ENCODE measurements at regions not wholly inside any gene's neighbourhood (a gene's known extent, or its start where the extent isn't known, plus 50 kb on each side); places are given as distances from the start of the nearest gene placed in this dataset.

DNA sequence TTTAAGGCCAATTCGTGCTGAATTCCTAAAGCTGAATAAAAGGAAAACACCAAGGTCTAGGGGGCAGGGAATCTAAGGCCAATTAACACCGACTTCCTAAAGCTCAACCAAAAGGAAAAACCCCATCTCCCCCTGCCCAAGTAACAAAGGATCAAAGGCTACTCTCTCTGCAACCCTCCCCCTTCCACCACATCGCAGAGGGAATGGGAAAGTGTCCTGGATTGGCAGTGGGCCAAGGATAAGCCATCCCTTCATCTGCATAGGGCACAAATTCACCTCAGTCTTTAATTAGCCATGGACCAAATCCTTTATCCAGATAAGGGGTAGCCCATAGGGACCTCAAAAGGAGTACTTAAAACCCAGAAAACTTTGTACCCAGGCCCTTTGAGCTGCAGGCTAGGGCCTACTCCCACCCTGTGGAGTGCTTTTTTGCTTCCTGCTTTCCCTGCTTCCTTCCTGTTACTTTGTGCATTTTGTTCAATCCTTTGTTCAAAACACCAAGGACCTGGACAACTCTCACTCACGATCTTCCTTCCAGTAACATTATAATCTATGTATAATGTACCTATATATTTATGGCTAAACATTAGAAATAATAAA is 2119.8 kb upstream of the CELF4 start:
- no peak for DNase-seq

DNA sequence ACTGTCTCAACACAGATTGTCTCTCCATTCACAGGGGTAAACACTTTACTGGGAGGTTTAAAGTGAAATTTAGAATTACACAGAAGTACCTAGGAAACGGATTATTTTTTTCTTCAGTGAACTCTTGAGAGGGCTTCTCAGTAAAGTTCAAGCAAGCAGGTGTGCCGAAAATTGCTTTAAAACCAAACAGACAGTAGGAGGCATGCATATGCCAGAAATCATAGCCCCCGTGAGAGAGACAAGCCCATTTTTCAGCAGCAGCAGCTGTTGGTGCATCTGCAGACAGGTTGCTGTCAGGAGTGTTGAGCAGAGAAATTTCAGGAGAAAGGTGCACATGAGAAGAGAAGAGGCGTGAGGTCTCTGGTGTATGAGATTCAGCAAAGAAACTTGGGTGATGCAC is 2115.5 kb upstream of the CELF4 start:
- no peak for DNase-seq

DNA sequence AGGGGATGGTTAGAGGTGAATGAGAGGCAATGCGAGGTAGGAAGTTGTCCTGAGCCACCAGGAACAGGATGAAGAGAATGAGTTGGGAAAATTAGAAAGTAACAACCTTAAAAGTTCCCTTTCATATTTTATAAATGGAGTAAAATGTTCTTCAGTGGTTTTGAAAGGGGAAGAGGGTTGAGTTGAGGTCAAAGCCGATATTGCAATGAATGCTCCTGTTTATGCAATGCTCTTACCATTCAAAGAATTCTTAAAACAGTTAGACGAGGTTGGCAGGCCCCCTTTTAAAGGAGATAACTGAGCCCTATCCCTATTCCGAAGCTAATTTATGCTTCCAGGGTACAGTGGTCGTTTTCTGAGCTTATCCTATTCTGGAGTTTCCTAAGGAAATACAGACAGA is 2110.3 kb upstream of the CELF4 start:
- DNase-seq, result no peak

DNA sequence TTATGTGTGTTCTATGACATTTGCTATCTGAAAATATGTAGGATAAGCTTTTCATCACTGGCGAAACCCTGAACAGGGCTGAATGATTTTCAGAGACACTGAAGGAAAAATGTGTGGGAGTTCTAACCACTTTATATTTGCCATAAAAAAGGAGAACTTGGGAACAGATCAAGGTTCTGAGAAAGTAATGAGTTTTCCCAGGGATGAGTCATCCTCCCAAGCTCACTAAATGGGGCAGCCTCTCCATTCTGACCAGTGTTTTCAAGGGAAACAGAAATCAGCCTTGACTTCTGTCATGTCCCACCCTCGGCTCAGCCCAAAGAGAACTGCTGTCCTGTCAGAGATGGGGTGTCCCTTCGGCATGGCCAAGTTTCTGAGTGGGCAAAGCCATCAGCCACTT is 2109.8 kb upstream of the CELF4 start:
- no peak for DNase-seq

DNA sequence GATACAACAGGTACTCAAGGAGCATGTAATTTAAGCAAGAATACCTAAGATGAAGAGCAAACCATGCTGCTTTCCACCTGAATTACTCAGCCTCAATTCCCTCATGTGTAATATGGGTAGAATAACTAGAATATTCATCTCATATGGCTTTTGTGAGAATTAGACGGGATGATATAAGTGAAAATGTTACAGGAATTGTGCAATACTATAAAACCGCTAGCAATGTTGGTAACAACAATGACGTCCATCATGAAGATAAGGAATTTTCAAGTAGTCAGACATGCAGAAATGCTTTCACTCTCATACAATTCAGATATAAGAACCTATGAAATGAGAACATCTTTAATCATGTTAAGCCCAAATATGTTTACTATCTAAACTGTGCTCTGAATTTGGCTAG is 2106.6 kb upstream of the CELF4 start:
- no peak for DNase-seq

DNA sequence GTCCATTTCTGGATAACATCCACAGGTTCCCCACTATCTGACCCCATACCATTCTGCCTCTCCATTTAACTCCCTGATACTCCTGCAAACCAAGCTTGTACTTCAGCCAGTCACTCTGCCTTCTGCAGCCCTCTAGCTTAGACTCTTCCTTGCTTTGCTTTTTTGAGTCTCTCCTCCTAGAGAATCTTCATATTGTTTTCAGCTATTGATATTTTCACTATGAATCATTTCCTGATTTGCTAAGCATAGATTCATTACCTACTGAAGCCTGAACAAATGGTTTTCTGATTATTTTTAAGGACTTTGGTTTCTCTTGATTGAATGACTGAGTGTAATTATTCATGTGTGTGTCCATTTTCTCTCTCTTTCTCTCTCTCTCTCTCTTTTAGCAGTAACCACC is 2102.3 kb upstream of the CELF4 start:
- DNase-seq, result no peak

DNA sequence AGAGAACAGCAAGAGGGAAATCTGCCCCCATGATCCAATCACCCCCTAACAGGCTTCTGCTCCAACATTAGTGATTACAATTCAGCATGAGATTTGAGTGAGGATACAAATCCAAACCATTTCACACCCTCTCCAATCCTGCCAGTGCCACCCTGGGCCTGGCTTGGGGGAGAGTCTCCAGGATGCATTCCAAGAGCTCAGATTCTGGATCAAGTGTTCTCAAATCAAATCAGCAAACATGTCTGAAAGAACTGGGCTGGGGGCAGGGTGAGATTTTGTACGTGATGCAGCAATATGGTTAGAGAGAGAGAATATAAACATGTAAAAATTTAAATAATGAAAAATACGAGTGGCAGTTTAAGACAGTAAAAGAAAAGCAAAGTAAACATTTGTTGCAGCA is 2100.9 kb upstream of the CELF4 start:
- DNase-seq, result no peak

DNA sequence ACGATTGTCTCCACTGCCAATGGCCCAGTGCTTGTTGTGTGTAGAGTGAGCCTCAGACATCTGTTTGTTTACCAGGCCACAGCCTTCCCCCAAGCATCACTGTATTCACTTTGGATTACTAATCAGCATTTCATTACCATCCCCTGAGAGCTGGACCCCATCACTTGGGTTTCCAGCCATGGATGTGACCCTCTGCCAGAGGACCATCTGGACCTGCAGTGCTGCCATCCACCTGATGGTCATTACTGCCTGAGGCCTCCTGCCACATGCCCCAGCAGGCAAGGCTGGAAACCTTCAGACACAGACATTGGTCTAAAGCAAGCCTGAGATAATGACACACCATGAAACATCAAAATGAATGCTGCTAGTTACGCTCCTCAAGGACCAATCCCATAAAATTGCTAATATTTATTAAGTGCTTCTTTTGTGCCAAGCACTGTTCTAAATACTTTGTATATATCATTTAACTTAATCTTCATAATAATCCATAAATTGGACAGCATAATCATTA is 2096.3 kb upstream of the CELF4 start:
- DNase-seq, result no peak

DNA sequence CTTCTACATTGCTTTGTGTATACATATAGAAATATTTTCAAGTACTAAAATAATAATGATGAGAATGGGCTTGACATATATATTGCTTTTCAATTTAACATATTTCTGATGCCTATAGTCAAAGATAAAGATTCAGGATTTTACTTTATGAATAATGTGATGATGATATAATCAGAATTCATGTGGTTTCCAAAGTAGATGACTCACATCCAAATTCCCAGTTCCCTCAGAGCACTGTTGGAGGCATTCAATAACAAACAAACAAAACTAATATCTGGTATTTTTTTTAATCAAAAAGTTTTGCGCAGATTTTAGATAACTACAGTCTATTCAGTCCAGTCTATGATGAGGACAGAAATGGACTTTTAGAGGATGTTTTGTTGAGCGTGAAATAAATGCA is 2094.5 kb upstream of the CELF4 start:
- no peak for DNase-seq

DNA sequence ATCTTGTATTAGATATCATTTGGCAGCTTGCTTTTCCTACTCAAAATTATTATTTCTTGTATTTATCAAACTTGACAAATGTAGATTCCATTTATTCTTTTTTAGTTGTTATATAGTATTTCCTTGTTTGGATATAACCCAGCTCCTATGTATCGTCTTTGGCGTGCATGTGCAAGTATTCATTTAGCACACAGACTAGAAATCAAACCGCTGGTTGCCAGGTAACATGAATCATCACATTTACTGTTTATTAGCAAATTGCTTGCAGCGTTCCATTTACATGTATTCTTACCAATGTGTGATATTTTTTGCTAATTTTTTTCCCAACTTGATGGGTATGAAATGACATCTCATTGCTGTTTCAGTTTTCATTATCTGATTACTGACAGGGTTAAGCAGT is 2089.7 kb upstream of the CELF4 start:
- DNase-seq, result no peak

DNA sequence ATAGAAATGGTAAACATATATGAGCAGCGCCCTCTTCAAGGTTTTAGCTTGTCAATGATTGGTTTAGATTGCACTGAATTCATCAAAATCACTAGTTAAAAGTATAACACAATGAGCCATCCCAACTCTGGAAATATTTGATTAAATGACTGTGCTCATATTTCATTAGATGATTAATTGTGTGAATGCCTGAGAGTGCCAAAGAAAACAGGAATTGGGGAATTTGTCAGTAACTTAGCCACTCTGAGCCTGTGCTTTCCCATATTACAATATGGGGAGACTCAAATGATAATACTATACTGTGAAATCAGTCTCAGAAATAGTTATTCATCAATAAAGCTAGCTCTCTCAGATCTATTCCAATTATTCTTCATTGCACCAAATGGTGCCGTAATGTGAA is 2087.6 kb upstream of the CELF4 start:
- no peak for DNase-seq

DNA sequence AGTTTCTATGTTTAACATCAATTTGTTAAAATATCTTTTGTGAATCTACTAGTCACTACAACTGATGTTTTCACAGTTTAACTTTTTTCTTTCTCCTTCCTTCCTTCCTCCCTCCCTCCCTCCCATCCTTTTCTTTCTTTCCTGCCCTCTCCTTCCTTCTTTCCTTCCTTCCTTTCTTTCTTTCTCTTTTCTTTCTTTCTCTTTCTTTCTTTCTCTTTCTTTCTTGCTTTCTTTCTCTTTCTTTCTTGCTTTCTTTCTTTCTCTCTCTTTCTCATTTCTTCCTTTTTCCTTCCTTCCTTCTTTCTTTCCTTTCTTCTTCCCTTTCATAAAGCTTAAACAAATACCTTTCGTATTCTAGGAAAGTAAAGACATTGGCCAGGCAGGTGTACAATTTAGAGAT is 2083.0 kb upstream of the CELF4 start:
- DNase-seq, result no peak

DNA sequence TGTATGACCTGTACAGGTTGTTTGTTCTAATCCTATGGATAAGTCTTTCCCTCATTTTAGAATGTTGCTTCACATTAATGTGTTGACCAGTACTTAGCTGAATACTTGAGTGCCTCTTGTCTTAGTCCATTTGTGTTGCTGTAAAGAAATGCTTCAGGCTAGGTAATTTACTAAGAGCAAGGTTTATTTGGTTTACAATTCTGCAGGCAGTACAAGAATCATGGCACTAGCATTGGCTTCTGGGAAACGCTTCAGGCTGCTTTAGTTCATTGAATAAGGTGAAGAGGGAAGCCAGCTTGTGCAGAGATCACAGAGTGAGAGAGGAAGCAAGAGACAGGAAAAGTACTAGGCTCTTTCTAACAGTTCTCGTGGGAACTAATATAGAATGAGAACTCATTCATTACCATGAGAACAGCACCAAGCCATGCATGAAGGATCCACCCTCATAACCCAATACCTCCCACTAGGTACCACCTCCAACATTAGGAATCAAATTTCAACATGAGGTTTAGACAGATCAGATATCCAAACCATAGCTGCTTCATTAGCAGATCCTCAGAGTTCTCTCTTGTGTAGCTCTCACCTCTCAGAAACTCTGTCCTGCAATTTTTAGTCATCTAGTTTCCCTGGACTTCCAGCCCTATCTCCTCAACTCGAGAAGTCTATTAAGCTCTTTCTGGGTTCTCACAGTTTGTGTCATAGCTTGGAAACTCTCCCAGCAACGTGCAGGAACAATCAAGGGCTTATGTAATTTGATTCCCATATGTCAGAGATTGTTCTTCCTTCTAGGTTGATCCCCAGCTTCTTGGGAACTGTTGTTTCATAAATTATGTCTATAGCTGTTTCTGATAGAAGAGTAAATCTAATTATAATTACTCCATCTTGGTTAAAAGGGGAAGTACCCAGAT is 2082.3 kb upstream of the CELF4 start:
- no peak for DNase-seq

DNA sequence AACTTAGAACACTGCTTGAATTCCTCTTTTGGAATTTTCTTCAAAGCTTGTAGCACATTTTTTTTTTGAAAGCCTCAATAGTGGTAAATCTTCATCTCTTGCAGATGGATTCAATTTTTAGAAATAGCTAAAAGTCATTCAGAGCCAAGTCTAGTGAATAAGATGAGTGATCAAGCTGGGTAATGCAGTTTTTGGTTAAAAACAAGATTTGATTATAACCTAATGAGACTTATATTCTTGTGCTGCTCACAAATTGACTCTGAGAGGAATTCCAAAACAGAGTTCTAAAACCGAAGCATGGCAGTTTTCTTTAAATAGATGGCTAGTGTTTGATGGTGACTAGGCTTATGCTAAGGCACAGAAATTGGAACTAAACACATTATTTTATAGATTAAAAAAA is 2072.6 kb upstream of the CELF4 start:
- no peak for DNase-seq

DNA sequence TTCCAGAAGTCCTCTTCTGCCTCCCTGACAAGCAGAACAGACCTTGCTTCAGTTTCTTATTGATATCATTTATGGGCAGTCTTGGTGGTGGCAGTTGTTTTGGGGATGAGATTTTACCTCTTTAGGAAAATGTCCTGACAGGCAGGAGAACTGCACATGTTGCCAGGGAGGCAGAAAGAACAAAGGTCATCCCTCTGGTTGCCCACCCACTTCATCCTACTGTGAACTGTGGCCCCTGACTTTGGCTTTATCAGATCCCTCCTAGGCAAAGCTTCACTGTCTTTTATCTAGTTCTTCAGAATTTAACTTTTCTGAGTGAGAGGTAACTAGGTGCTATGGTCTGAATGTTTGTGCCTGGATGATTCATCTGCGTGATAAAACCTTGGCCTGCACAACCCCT is 2071.3 kb upstream of the CELF4 start:
- DNase-seq, result no peak

DNA sequence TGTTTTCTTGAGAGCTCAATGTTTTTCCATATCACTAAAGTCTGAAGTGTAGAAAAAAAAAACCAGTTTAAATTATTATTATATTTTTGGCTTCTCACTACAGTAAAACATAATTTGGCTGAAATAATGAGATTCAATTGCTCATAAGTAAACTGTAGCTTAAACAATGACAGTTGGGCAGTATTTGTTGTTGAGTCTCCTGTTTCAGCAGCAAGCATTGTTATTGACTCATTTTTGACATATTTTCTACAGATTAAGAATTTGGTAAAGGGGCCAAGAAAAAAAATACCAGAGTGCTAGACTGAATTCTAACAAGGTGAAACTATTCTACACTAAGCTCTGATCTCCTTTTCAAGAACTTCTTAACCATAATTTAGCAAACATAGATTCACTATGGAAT is 2070.4 kb upstream of the CELF4 start:
- no peak for DNase-seq

DNA sequence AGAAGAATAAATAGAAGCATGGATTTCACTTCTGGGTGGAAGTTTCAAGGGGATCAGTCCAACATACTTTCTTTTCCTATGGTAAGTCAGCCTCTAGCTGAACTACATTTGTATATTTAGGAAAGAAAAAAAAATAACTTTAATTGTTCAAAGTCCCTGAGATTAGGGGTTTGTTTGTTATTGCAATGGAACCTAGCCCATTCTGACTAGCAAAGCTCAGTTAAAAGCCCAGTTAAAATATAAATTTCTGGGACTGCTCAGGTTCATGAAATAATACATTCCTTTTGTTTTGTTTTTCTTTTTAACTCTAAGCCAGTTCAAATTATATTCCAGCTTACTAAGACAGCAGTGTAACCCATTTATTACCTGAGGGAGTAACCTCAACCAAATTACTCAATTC is 2069.6 kb upstream of the CELF4 start:
- no peak for DNase-seq

DNA sequence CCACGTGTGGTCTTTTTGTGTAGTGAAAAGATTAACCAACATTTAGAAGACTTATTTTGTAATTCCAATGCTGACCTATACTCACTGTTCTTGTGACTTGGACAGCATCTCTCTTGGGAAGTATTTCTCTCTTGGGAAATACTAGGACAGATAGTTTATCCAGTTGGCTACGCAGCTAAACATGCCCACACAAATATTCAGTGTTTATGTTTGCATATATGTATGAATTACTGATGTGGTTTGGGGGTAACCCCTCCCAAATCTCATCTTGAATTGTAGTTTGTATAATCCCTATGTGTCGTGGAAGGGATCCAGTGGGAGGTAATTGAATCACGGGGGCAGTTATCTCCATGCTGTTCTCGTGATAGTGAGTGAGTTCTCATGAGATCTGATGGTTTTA is 2062.3 kb upstream of the CELF4 start:
- DNase-seq, result no peak

DNA sequence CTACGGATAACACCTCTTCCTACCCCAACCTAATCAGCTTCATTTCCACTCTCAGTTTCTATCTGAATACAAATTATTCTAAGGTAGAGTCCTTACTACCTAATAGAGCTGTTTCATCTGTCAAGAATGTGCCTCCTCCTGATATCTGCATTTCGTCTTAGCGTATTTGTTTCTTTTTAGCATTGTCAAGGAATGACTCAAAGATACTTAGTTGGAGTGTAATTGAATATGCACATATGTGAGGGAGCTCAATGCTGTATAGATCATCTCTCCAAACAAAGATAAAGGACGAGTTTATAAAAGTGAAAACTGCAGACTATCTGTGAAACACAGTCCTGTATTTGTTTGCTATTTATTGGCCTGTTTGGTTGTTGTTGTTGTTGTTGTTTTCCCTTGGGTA is 2059.4 kb upstream of the CELF4 start:
- DNase-seq, result no peak

DNA sequence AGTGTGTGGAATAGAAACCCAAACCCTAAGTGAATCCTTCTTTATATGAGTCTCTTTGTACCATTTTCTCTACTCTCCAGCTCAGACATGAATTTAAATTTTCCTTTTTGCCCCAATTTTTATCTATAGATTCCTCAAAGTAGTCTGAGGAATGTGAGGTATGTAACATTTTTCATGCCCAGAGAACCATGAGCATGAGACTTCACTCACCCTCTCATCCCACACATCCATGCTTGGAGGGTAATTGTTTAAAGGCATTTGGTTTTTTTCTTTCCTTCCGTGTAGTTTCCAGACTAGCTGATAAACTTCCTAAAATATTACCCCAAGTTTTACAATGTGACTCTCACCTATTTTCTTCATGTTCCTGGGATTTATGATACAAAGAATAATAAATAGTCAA is 2056.8 kb upstream of the CELF4 start:
- no peak for DNase-seq

DNA sequence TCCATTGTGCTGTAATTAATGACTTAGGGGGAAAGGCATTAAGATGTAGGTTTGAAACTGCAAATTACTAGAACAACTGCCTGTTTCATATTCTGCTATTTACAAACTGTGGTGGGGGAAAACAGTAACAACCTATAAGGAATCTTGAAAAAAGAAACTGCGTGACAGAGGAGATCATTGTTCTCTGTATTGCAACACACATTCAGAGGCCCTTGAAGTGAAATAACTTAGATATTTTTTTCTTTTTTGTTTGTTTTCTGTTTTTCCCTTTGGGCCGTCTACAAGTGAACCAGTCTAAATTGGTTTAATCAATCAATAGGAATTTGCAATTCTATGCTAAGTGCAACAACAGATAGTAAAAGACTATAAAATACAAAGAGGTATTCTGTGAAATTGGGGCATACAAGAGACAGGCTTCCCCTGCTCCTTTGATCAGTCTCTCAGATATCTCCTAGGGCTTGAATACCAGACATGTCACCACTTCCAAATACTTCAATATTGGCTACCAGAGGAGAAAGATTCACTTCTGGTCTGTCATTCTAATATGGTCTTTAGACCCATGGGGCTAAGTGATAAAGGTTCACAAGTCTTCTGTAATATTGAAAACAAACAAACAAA is 2055.1 kb upstream of the CELF4 start:
- DNase-seq, result no peak

DNA sequence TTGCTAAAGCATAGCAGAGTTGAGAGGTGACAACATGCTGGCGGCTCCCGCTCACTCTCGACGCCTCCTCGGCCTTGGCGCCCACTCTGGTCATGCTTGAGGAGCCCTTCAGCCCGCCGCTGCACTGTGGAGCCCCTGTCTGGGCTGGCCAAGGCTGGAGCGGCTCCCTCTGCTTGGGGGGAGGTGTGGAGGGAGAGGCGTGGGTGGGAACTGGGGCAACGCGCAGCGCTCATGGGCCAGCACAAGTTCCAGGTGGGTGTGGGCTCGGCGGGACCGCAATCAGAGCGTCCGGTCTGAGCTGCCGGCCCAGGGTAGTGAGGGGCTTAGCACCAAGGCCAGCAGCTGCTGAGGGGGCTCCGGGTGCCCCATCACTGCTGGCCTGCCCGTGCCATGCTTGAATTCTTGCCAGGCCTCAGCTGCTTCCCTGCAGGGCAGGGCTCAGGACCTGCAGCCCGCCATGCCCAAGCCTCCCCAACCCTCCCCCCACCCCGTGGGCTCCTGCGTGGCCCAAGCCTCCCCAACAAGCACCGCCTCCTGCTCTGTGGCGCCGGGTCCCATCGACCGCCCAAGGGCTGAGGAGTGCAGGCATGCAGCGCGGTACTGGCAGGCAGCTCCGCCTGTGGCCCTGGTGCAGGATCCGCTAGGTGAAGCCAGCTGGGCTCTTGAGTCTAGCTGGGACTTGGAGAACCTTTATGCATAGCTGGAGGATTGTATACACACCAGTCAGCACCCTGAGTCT is 2052.8 kb upstream of the CELF4 start:
- no peak for DNase-seq

DNA sequence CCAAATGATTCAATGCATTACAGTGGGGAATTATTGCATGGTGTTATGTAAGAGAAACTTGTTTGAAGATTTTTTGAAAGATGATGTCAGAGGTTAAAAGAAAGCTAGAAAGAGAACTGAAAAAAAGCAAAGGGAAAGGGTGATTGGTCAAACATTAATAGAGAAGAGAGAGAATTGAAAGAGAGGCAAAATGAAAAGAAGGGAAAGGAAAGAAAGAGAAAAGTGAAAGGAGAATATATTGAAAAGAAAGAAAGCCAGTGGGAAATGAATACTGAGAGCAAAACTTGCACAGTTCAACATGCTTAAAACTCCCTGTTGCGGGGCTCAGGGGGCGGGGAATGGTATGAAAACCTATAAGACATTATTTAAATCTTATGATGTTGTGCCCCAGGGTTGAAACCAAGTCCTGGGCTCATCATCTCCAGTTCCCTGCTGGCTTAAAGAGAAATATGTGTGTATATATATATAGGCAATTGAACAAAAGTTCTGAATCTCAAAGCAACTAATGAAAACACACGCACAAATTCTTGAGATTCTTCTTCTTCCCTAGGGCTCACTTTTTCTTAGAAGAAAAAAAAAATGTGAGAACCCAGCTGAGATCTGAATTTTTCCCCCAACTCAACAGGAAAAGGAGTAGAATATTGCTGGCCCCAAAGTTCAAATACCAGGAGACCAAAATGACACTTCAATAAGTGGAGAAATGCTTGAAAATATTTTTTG is 2045.9 kb upstream of the CELF4 start:
- no peak for DNase-seq
